MCF 10A (cell line): ENCODE measurements at regions not wholly inside any gene's neighbourhood (a gene's known extent, or its start where the extent isn't known, plus 50 kb on each side); places are given as distances from the start of the nearest gene placed in this dataset.
A peak's percentile ranks its signal among the peaks of the same experiment; 100 is the strongest.

ENCODE experiments used
- BruUV-seq: library from RNA; stranded (reverse); fragments of 400-500 nt; replicated peaks from 2 replicates; lab custom pipeline; 2021; lab: Mats Ljungman, UMichigan
- CTCF ChIA-PET: fragments of 300-600 bp; sonication (Branson Sonifier 250); formaldehyde crosslinking; extraction: SDS; loops from one replicate; lab custom pipeline; 2021; ENCODE audit warnings: antibody characterized with exemption, inconsistent platforms; lab: Yijun Ruan, JAX
- POLR2A ChIA-PET: fragments of 300-600, 350-650 bp; sonication (Branson Sonifier 250); formaldehyde crosslinking; extraction: SDS; loops from one replicate; lab custom pipeline; 2020; ENCODE audit warnings: antibody characterized with exemption, inconsistent platforms; lab: Yijun Ruan, JAX
- DNase-seq: peaks from one replicate; pipeline ENCODE4 v3.0.0-alpha.2; 2018; ENCODE audit not compliant: unreplicated experiment
- H3K27ac Mint-ChIP-seq: one replicate; pipeline ENCODE4 v1.8.0; 2022; ENCODE audit warnings: mild to moderate bottlenecking, low read depth, mixed read lengths; ENCODE audit not compliant: unreplicated experiment
- H3K27me3 Mint-ChIP-seq: one replicate; pipeline ENCODE4 v1.8.0; 2022; ENCODE audit warnings: mixed read lengths; ENCODE audit not compliant: insufficient read depth, unreplicated experiment
- H3K36me3 Mint-ChIP-seq: one replicate; pipeline ENCODE4 v1.8.0; 2022; ENCODE audit warnings: mild to moderate bottlenecking, moderate library complexity, mixed read lengths; ENCODE audit not compliant: insufficient read depth, unreplicated experiment
- H3K4me1 Mint-ChIP-seq: one replicate; pipeline ENCODE4 v1.8.0; 2022; ENCODE audit warnings: mixed read lengths; ENCODE audit not compliant: insufficient read depth, unreplicated experiment
- H3K4me3 Mint-ChIP-seq: one replicate; pipeline ENCODE4 v1.8.0; 2022; ENCODE audit warnings: mild to moderate bottlenecking, moderate library complexity, mixed read lengths; ENCODE audit not compliant: unreplicated experiment
- H3K9me3 Mint-ChIP-seq: one replicate; pipeline ENCODE4 v1.8.0; 2022; ENCODE audit warnings: mixed read lengths; ENCODE audit not compliant: unreplicated experiment
- CTCF ChIP-seq: fragments of 200-600 bp; IDR thresholded peaks from one replicate; pipeline ENCODE4 v1.8.0; 2022; ENCODE audit warnings: antibody characterized with exemption, mild to moderate bottlenecking; ENCODE audit not compliant: unreplicated experiment
- intact Hi-C: fragments of 100-400 bp; cut with micrococcal nuclease; formaldehyde crosslinking; loops from 2 replicates; pipeline ENCODE4 v1.14.1; 2022

DNA sequence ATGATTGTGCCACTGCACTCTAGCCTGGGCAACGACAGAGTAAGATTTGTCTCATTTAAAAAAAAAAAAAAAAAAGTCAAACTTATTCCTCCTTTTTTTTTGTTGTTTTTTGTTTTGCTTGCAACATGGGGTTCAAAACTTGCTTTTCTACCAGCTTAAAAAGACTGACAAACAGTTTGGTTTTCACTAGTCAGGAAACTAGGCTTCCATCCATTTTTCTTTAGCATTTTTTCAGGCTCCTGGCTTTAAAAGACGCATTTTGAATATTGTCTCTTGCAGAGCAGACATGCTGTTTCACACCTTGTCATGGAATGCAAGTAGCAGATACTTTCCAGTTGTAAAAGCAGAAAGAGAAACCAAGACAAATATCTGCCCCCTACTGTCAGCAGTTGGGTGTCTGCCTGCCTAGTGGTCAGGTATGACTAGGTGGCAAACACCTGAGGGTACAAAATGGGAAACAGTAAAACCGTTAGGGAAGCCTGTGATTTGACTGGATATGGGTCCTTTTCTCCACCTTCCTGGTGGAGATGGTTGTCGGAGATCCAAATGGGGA is 139.9 kb downstream of the CCDC71L start:
- ChIA-PET POLR2A (no interaction called here), CTCF (interaction anchor here (0.6 kb wide), 1 partner anchor 35 kb away, joined by 3 read pairs; no protein-coding TSS in a partner anchor)
- Mint-ChIP-seq H3K27ac (no peak overlapping the region), H3K9me3 (no peaks in the 10 kb centered on the region), H3K4me3 (no peak overlapping the region), H3K36me3 (no peaks in the 10 kb centered on the region), H3K27me3 (peaks cover 38% of the 10 kb centered on the region), H3K4me1 (no peaks in the 10 kb centered on the region)
- TF ChIP-seq CTCF = no peak
- BruUV-seq = no TSS peak
- intact Hi-C loops = no loop called here
- peak; percentile 22 for DNase-seq

DNA sequence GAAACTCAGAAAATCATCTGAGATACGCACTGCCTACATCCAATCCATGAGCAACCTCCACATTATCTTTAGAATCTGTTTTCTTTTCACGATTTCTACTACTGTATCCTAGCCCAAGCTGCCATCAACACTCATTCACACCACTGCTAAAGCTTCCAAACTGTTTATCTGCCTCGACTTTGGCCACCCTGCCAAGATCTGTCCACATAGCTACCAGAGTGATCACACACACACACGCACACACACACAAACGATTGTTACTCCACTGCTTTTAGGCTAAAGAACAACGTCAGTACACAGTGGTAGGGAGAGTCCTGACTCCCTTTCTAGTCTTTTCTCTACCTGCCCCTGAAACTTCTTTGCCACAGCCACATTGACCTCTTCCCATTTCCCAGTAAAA is 142.0 kb downstream of the CCDC71L start:
- no peak for TF ChIP-seq CTCF
- CTCF ChIA-PET = interaction anchor here (2.3 kb wide), 1 partner anchor 24 kb away, joined by 8 read pairs; no protein-coding TSS in a partner anchor
- intact Hi-C loops = no loop called here
- Mint-ChIP-seq H3K27ac (no peak overlapping the region), H3K4me3 (no peak overlapping the region), H3K4me1 (no peaks in the 10 kb centered on the region), H3K9me3 (no peaks in the 10 kb centered on the region), H3K36me3 (no peaks in the 10 kb centered on the region), H3K27me3 (peaks cover 52% of the 10 kb centered on the region)
- no peak for DNase-seq
- POLR2A ChIA-PET = no interaction called here
- BruUV-seq = no TSS peak

- no TSS peak for BruUV-seq
- ChIA-PET POLR2A (no interaction called here), CTCF (interaction anchor here (2.3 kb wide), 1 partner anchor 24 kb away, joined by 8 read pairs; no protein-coding TSS in a partner anchor)
- H3K27ac Mint-ChIP-seq = no peak overlapping the region
- no peak for DNase-seq
- intact Hi-C loops = no loop called here
- H3K9me3 Mint-ChIP-seq = no peaks in the 10 kb centered on the region
- H3K4me3 Mint-ChIP-seq = no peak overlapping the region
- H3K36me3 Mint-ChIP-seq = no peaks in the 10 kb centered on the region
- peaks cover 52% of the 10 kb centered on the region for H3K27me3 Mint-ChIP-seq
- H3K4me1 Mint-ChIP-seq = no peaks in the 10 kb centered on the region
- no peak for TF ChIP-seq CTCF
These were observed 142.7 kb downstream of the CCDC71L start for GRCh38 chr7:106518239-106518638.

GRCh38 chr7:106517508-106517907 is 143.4 kb downstream of the CCDC71L start:
- TF ChIP-seq CTCF = no peak
- ChIA-PET POLR2A (no interaction called here), CTCF (interaction anchor here (0.6 to 2.3 kb wide), 2 partner anchors 25 to 451 kb away, joined by 3 to 8 read pairs; no protein-coding TSS in a partner anchor)
- no peaks in the 10 kb centered on the region for H3K9me3 Mint-ChIP-seq
- H3K27ac Mint-ChIP-seq = no peak overlapping the region
- no peaks in the 10 kb centered on the region for H3K4me1 Mint-ChIP-seq
- no TSS peak for BruUV-seq
- no peak for DNase-seq
- peaks cover 52% of the 10 kb centered on the region for H3K27me3 Mint-ChIP-seq
- H3K36me3 Mint-ChIP-seq = no peaks in the 10 kb centered on the region
- intact Hi-C loops = no loop called here
- H3K4me3 Mint-ChIP-seq = no peak overlapping the region
